WTC11 (cell line): ENCODE measurements at regions not wholly inside any gene's neighbourhood (a gene's known extent, or its start where the extent isn't known, plus 50 kb on each side); places are given as distances from the start of the nearest gene placed in this dataset.

Experiments used
- ATAC-seq: fragments of 200-7000 bp; cut with Tn5 transposase; 2 replicates; pipeline ENCODE4 v1.10.0; 2021; ENCODE audit warnings: mild to moderate bottlenecking, moderate library complexity
- CTCF ChIA-PET: fragments of 300-600 bp; sonication (Branson Sonifier 250); formaldehyde crosslinking; loops from one replicate; lab custom pipeline; 2021; ENCODE audit warnings: antibody characterized with exemption; lab: Charles Lee
- POLR2A ChIA-PET: fragments of 350-600 bp; sonication (Branson Sonifier 250); formaldehyde crosslinking; loops from one replicate; lab custom pipeline; 2021; ENCODE audit warnings: antibody characterized with exemption; lab: Charles Lee
- DNase-seq: peaks from one replicate; pipeline ENCODE4 v3.0.0; 2021; ENCODE audit warnings: low spot score
- H3K27ac Mint-ChIP-seq: 2 replicates; pipeline ENCODE4 v1.8.0; 2021; ENCODE audit warnings: mixed read lengths
- H3K27me3 Mint-ChIP-seq: 2 replicates; pipeline ENCODE4 v1.8.0; 2021; ENCODE audit warnings: low read depth, mild to moderate bottlenecking, moderate library complexity, mixed read lengths
- H3K36me3 Mint-ChIP-seq: 2 replicates; pipeline ENCODE4 v1.8.0; 2021; ENCODE audit warnings: mixed read lengths
- H3K4me1 Mint-ChIP-seq: 2 replicates; pipeline ENCODE4 v1.8.0; 2022; ENCODE audit warnings: mixed read lengths
- H3K4me3 Mint-ChIP-seq: 2 replicates; pipeline ENCODE4 v1.8.0; 2021; ENCODE audit warnings: mild to moderate bottlenecking, moderate library complexity, mixed read lengths
- H3K9me3 Mint-ChIP-seq: 2 replicates; pipeline ENCODE4 v1.8.0; 2021; ENCODE audit warnings: mixed read lengths
- CREB1 ChIP-seq: sonication (generic); formaldehyde crosslinking; IDR thresholded peaks from 2 replicates; pipeline ENCODE4 v1.8.0; 2023; ENCODE audit warnings: mild to moderate bottlenecking, missing genetic modification reagents
- ESRRA ChIP-seq: sonication (generic); formaldehyde crosslinking; IDR thresholded peaks from 2 replicates; pipeline ENCODE4 v1.8.1; 2022; ENCODE audit warnings: mild to moderate bottlenecking, missing genetic modification reagents, borderline replicate concordance
- IRF2 ChIP-seq: sonication (generic); formaldehyde crosslinking; IDR thresholded peaks from 2 replicates; pipeline ENCODE4 v1.8.0; 2022; ENCODE audit warnings: low read depth, missing genetic modification reagents, borderline replicate concordance
- JUN ChIP-seq: sonication (generic); formaldehyde crosslinking; IDR thresholded peaks from 2 replicates; pipeline ENCODE4 v1.8.0; 2023; ENCODE audit warnings: mild to moderate bottlenecking, missing genetic modification reagents
- KAT7 ChIP-seq: sonication (generic); formaldehyde crosslinking; IDR thresholded peaks from 2 replicates; pipeline ENCODE4 v1.8.1; 2023; ENCODE audit warnings: missing genetic modification reagents, mild to moderate bottlenecking, borderline replicate concordance
- MYBL2 ChIP-seq: sonication (generic); formaldehyde crosslinking; IDR thresholded peaks from 2 replicates; pipeline ENCODE4 v1.8.1; 2023; ENCODE audit warnings: mild to moderate bottlenecking, moderate library complexity, missing genetic modification reagents
- NFATC4 ChIP-seq: fragments of 250-450 bp; sonication (Bioruptor Pico); IDR thresholded peaks from 2 replicates; pipeline ENCODE4 v1.9.0; 2021; ENCODE audit warnings: mild to moderate bottlenecking
- NR1H2 ChIP-seq: sonication (generic); formaldehyde crosslinking; IDR thresholded peaks from 2 replicates; pipeline ENCODE4 v1.9.0; 2021; ENCODE audit warnings: mild to moderate bottlenecking, moderate library complexity, missing genetic modification reagents
- SP1 ChIP-seq: sonication (generic); formaldehyde crosslinking; conservative IDR thresholded peaks from 2 replicates; pipeline ENCODE4 v1.8.1; 2022; ENCODE audit warnings: missing genetic modification reagents
- ZNF263 ChIP-seq: sonication (generic); formaldehyde crosslinking; IDR thresholded peaks from 2 replicates; pipeline ENCODE4 v1.8.1; 2022; ENCODE audit warnings: low read depth, mild to moderate bottlenecking, moderate library complexity, missing genetic modification reagents
- TF ChIP-seq, protein P1 (sequence below): sonication (generic); formaldehyde crosslinking; IDR thresholded peaks from 2 replicates; pipeline ENCODE4 v1.8.0; 2023; ENCODE audit warnings: missing genetic modification reagents, mild to moderate bottlenecking, borderline replicate concordance
- TF ChIP-seq, protein P2 (sequence below): sonication (generic); formaldehyde crosslinking; IDR thresholded peaks from 2 replicates; pipeline ENCODE4 v1.8.1; 2022; ENCODE audit warnings: low read depth, mild to moderate bottlenecking, moderate library complexity, missing genetic modification reagents, borderline replicate concordance
- TF ChIP-seq, protein P3 (sequence below): sonication (generic); formaldehyde crosslinking; IDR thresholded peaks from 2 replicates; pipeline ENCODE4 v1.8.1; 2022; ENCODE audit warnings: mild to moderate bottlenecking, moderate library complexity, missing genetic modification reagents
- TF ChIP-seq, protein P4 (sequence below): sonication (generic); formaldehyde crosslinking; conservative IDR thresholded peaks from 2 replicates; pipeline ENCODE4 v1.8.1; 2023; ENCODE audit warnings: mild to moderate bottlenecking, low read depth, missing genetic modification reagents, moderate library complexity
- TF ChIP-seq, protein P5 (sequence below): sonication (generic); formaldehyde crosslinking; IDR thresholded peaks from 2 replicates; pipeline ENCODE4 v1.8.1; 2023; ENCODE audit warnings: mild to moderate bottlenecking, missing genetic modification reagents, moderate library complexity
- TF ChIP-seq, protein P6 (sequence below): sonication (generic); formaldehyde crosslinking; IDR thresholded peaks from 2 replicates; pipeline ENCODE4 v1.8.1; 2023; ENCODE audit warnings: mild to moderate bottlenecking, missing genetic modification reagents

DNA sequence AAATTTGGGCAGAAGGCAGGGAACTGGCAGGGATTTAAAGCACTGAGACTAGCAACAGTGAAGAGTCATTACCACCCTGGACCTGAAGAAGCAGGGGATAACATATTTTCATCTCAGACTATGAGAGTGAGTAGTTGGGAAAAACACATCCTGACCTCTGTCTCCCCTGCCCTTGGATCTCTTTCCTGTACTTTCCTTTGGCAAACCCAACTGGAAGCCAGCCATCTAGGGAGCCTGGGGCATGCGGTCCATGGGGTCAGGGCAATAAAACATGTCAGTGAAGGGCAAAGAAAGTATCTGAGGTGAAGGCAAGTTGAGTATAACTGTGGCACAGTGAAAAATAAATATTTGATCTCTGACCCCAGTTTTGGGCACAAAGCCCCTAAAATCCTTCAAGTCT, 698.2 kb downstream of the DOK5 start:
- ChIA-PET POLR2A (no interaction called here), CTCF (no interaction called here)
- Mint-ChIP-seq H3K27ac (no peak overlapping the region), H3K27me3 (peaks cover 4% of the 10 kb centered on the region; the same call in 1 of the 2 replicates), H3K4me3 (no peak overlapping the region), H3K9me3 (peaks cover 62% of the 10 kb centered on the region), H3K36me3 (peaks cover 51% of the 10 kb centered on the region), H3K4me1 (no peaks in the 10 kb centered on the region)
- ATAC-seq = no peak
- DNase-seq = no peak
- TF ChIP-seq JUN (CRISPR knock-in tag) (no peak), ESRRA (no peak), ZNF263 (CRISPR knock-in tag) (no peak), SP1 (CRISPR knock-in tag) (no peak), CREB1 (CRISPR knock-in tag) (no peak), KAT7 (CRISPR knock-in tag) (no peak), NR1H2 (CRISPR knock-in tag) (no peak), NFATC4 (CRISPR knock-in tag) (no peak), IRF2 (CRISPR knock-in tag) (no peak), MYBL2 (CRISPR knock-in tag) (no peak)
- TF ChIP-seq, protein P1, sequence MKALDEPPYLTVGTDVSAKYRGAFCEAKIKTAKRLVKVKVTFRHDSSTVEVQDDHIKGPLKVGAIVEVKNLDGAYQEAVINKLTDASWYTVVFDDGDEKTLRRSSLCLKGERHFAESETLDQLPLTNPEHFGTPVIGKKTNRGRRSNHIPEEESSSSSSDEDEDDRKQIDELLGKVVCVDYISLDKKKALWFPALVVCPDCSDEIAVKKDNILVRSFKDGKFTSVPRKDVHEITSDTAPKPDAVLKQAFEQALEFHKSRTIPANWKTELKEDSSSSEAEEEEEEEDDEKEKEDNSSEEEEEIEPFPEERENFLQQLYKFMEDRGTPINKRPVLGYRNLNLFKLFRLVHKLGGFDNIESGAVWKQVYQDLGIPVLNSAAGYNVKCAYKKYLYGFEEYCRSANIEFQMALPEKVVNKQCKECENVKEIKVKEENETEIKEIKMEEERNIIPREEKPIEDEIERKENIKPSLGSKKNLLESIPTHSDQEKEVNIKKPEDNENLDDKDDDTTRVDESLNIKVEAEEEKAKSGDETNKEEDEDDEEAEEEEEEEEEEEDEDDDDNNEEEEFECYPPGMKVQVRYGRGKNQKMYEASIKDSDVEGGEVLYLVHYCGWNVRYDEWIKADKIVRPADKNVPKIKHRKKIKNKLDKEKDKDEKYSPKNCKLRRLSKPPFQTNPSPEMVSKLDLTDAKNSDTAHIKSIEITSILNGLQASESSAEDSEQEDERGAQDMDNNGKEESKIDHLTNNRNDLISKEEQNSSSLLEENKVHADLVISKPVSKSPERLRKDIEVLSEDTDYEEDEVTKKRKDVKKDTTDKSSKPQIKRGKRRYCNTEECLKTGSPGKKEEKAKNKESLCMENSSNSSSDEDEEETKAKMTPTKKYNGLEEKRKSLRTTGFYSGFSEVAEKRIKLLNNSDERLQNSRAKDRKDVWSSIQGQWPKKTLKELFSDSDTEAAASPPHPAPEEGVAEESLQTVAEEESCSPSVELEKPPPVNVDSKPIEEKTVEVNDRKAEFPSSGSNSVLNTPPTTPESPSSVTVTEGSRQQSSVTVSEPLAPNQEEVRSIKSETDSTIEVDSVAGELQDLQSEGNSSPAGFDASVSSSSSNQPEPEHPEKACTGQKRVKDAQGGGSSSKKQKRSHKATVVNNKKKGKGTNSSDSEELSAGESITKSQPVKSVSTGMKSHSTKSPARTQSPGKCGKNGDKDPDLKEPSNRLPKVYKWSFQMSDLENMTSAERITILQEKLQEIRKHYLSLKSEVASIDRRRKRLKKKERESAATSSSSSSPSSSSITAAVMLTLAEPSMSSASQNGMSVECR = no peak
- TF ChIP-seq, protein P2, sequence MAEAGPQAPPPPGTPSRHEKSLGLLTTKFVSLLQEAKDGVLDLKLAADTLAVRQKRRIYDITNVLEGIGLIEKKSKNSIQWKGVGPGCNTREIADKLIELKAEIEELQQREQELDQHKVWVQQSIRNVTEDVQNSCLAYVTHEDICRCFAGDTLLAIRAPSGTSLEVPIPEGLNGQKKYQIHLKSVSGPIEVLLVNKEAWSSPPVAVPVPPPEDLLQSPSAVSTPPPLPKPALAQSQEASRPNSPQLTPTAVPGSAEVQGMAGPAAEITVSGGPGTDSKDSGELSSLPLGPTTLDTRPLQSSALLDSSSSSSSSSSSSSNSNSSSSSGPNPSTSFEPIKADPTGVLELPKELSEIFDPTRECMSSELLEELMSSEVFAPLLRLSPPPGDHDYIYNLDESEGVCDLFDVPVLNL (CRISPR knock-in tag) = no peak
- TF ChIP-seq, protein P3, sequence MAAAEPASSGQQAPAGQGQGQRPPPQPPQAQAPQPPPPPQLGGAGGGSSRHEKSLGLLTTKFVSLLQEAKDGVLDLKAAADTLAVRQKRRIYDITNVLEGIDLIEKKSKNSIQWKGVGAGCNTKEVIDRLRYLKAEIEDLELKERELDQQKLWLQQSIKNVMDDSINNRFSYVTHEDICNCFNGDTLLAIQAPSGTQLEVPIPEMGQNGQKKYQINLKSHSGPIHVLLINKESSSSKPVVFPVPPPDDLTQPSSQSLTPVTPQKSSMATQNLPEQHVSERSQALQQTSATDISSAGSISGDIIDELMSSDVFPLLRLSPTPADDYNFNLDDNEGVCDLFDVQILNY = no peak
- TF ChIP-seq, protein P4, sequence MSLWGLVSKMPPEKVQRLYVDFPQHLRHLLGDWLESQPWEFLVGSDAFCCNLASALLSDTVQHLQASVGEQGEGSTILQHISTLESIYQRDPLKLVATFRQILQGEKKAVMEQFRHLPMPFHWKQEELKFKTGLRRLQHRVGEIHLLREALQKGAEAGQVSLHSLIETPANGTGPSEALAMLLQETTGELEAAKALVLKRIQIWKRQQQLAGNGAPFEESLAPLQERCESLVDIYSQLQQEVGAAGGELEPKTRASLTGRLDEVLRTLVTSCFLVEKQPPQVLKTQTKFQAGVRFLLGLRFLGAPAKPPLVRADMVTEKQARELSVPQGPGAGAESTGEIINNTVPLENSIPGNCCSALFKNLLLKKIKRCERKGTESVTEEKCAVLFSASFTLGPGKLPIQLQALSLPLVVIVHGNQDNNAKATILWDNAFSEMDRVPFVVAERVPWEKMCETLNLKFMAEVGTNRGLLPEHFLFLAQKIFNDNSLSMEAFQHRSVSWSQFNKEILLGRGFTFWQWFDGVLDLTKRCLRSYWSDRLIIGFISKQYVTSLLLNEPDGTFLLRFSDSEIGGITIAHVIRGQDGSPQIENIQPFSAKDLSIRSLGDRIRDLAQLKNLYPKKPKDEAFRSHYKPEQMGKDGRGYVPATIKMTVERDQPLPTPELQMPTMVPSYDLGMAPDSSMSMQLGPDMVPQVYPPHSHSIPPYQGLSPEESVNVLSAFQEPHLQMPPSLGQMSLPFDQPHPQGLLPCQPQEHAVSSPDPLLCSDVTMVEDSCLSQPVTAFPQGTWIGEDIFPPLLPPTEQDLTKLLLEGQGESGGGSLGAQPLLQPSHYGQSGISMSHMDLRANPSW (CRISPR knock-in tag) = no peak
- TF ChIP-seq, protein P5, sequence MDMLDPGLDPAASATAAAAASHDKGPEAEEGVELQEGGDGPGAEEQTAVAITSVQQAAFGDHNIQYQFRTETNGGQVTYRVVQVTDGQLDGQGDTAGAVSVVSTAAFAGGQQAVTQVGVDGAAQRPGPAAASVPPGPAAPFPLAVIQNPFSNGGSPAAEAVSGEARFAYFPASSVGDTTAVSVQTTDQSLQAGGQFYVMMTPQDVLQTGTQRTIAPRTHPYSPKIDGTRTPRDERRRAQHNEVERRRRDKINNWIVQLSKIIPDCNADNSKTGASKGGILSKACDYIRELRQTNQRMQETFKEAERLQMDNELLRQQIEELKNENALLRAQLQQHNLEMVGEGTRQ (CRISPR knock-in tag) = no peak
- TF ChIP-seq, protein P6, sequence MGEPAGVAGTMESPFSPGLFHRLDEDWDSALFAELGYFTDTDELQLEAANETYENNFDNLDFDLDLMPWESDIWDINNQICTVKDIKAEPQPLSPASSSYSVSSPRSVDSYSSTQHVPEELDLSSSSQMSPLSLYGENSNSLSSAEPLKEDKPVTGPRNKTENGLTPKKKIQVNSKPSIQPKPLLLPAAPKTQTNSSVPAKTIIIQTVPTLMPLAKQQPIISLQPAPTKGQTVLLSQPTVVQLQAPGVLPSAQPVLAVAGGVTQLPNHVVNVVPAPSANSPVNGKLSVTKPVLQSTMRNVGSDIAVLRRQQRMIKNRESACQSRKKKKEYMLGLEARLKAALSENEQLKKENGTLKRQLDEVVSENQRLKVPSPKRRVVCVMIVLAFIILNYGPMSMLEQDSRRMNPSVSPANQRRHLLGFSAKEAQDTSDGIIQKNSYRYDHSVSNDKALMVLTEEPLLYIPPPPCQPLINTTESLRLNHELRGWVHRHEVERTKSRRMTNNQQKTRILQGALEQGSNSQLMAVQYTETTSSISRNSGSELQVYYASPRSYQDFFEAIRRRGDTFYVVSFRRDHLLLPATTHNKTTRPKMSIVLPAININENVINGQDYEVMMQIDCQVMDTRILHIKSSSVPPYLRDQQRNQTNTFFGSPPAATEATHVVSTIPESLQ = no peak
